ENCODE measurements at regions not wholly inside any gene's neighbourhood (a gene's known extent, or its start where the extent isn't known, plus 50 kb on each side); places are given as distances from the start of the nearest gene placed in this dataset.

- Histone ChIP-seq H3K9me3 (ENCODE audit: control insufficient read depth, insufficient read depth, low read length) (peaks cover 4% of the 10 kb centered on the region; the same call in 1 of the 2 replicates), H3K27ac (ENCODE audit: low read depth, low read length) (no peak overlapping the region), H3K4me3 (ENCODE audit: low read depth, low read length) (no peak overlapping the region), H3K27me3 (ENCODE audit: control insufficient read depth, insufficient read depth, low read length) (peaks cover 12% of the 10 kb centered on the region)
- no peak for DNase-seq (ENCODE audit: low read depth, low spot score)
- CTCF ChIA-PET: no interaction called here
- POLR2A ChIA-PET: no interaction called here
- no peak for TF ChIP-seq CTCF (IDR thresholded peaks at IDR 0.05; ENCODE audit: low read depth, low read length)
Measured at GRCh38 chr15:70502529-70502928, 260.8 kb downstream of the UACA start.

- no peak for TF ChIP-seq CTCF (IDR thresholded peaks at IDR 0.05; ENCODE audit: low read depth, low read length)
- ChIA-PET CTCF (no interaction called here), POLR2A (no interaction called here)
- H3K4me3 ChIP-seq (ENCODE audit: low read depth, low read length): no peak overlapping the region
- peaks cover 12% of the 10 kb centered on the region for H3K27me3 ChIP-seq (ENCODE audit: control insufficient read depth, insufficient read depth, low read length)
- H3K27ac ChIP-seq (ENCODE audit: low read depth, low read length): no peak overlapping the region
- DNase-seq (ENCODE audit: low read depth, low spot score): no peak
- H3K9me3 ChIP-seq (ENCODE audit: control insufficient read depth, insufficient read depth, low read length): no peaks in the 10 kb centered on the region
Measured at GRCh38 chr15:70501849-70502248, 261.5 kb downstream of the UACA start.

GRCh38 chr15:70501121-70501727 is 262.1 kb downstream of the UACA start:
- ChIA-PET CTCF (no interaction called here), POLR2A (no interaction called here)
- Histone ChIP-seq H3K9me3 (ENCODE audit: control insufficient read depth, insufficient read depth, low read length) (no peaks in the 10 kb centered on the region), H3K27ac (ENCODE audit: low read depth, low read length) (no peak overlapping the region), H3K4me3 (ENCODE audit: low read depth, low read length) (no peak overlapping the region), H3K27me3 (ENCODE audit: control insufficient read depth, insufficient read depth, low read length) (peaks cover 12% of the 10 kb centered on the region)
- no peak for TF ChIP-seq CTCF (IDR thresholded peaks at IDR 0.05; ENCODE audit: low read depth, low read length)
- DNase-seq (ENCODE audit: low read depth, low spot score): no peak

GRCh38 chr15:70499791-70500190 is 263.6 kb downstream of the UACA start:
- DNase-seq (ENCODE audit: low read depth, low spot score): no peak
- Histone ChIP-seq H3K27me3 (ENCODE audit: control insufficient read depth, insufficient read depth, low read length) (peaks cover 12% of the 10 kb centered on the region), H3K4me3 (ENCODE audit: low read depth, low read length) (no peak overlapping the region), H3K27ac (ENCODE audit: low read depth, low read length) (no peak overlapping the region), H3K9me3 (ENCODE audit: control insufficient read depth, insufficient read depth, low read length) (no peaks in the 10 kb centered on the region)
- ChIA-PET CTCF (interaction anchor here (1.0 to 1.4 kb wide), 2 partner anchors 12 to 69 kb away, joined by 3 to 6 read pairs; no protein-coding TSS in a partner anchor), POLR2A (no interaction called here)
- TF ChIP-seq CTCF (IDR thresholded peaks at IDR 0.05; ENCODE audit: low read depth, low read length): no peak

- CTCF ChIA-PET: interaction anchor here (1.8 kb wide), 1 partner anchor 31 kb away, joined by 4 read pairs; no protein-coding TSS in a partner anchor
- H3K4me3 ChIP-seq (ENCODE audit: low read depth, low read length): no peak overlapping the region
Measured at GRCh38 chr15:70498096-70498626, 265.2 kb downstream of the UACA start.

More at GRCh38 chr15:70498096-70498626, 265.2 kb downstream of the UACA start:
- H3K9me3 ChIP-seq (ENCODE audit: control insufficient read depth, insufficient read depth, low read length): no peaks in the 10 kb centered on the region
- no peak for TF ChIP-seq CTCF (IDR thresholded peaks at IDR 0.05; ENCODE audit: low read depth, low read length)
- peaks cover 10% of the 10 kb centered on the region for H3K27me3 ChIP-seq (ENCODE audit: control insufficient read depth, insufficient read depth, low read length)
- H3K27ac ChIP-seq (ENCODE audit: low read depth, low read length): no peak overlapping the region
- POLR2A ChIA-PET: no interaction called here
- no peak for DNase-seq (ENCODE audit: low read depth, low spot score)

All from AG04450 (cell line).